Heart left ventricle (tissue), 16 donors: ENCODE measurements at regions not wholly inside any gene's neighbourhood (a gene's known extent, or its start where the extent isn't known, plus 50 kb on each side); places are given as distances from the start of the nearest gene placed in this dataset.

Experiments
- ATAC-seq, 4 donors: fragments of 200-7000 bp; cut with Tn5 transposase; one replicate each; pipeline ENCODE4 v1.9.1; 2020 to 2022; ENCODE audit warnings: moderate library complexity in 4 of 4, mild to moderate bottlenecking in 3 of 4, moderate number of reproducible peaks in 1 of 4
- DNase-seq, 5 donors: peaks; one replicate each; pipeline ENCODE4 v3.0.0-alpha.2; 2020
- H3K27ac ChIP-seq, 12 donors: fragments of 200-600 bp; sonication (generic) in 4 of 12; one replicate each; pipeline versions ENCODE4 v1.5.0 to v1.8.0; 2016 to 2022; ENCODE audit warnings: mild to moderate bottlenecking in 2 of 12
- H3K27me3 ChIP-seq, 9 donors: fragments of 200-600 bp; sonication (generic) in 2 of 9; one replicate each; pipeline versions ENCODE4 v1.5.1 to v1.8.0; 2016 to 2022; ENCODE audit warnings: mild to moderate bottlenecking in 3 of 9
- H3K36me3 ChIP-seq, 9 donors: fragments of 200-600 bp; sonication (generic) in 2 of 9; one replicate each; pipeline versions ENCODE4 v1.5.0 to v1.8.0; 2018 to 2022; ENCODE audit warnings: mild to moderate bottlenecking in 2 of 9
- H3K4me1 ChIP-seq, 12 donors: fragments of 200-600 bp; sonication (generic) in 4 of 12; one replicate each; pipeline versions ENCODE4 v1.5.0 to v1.8.0; 2016 to 2022; ENCODE audit warnings: mild to moderate bottlenecking in 3 of 12
- H3K4me3 ChIP-seq, 12 donors: fragments of 200-600 bp; sonication (generic) in 4 of 12; one replicate each; pipeline versions ENCODE4 v1.5.0 to v1.8.0; 2017 to 2022; ENCODE audit warnings: mild to moderate bottlenecking in 9 of 12, moderate library complexity in 4 of 12
- H3K9me3 ChIP-seq, 12 donors: fragments of 200-600 bp; sonication (generic) in 4 of 12; one replicate each; pipeline versions ENCODE4 v1.5.0 to v1.8.0; 2016 to 2022; ENCODE audit warnings: mild to moderate bottlenecking in 1 of 12
- CTCF ChIP-seq, 12 donors: fragments of 200-600 bp; sonication (generic) in 4 of 12; IDR thresholded peaks; one replicate each; pipeline versions ENCODE4 v1.5.0 to v1.8.0; 2018 to 2022; ENCODE audit warnings: antibody characterized with exemption in 12 of 12, mild to moderate bottlenecking in 5 of 12
- POLR2A ChIP-seq, 2 donors: fragments of 450-650 bp; IDR thresholded peaks; one replicate each; pipeline ENCODE4 v1.6.1; 2017; ENCODE audit warnings: antibody characterized with exemption in 2 of 2, mild to moderate bottlenecking in 2 of 2, moderate library complexity in 2 of 2
- whole genome bisulfite sequencing, 4 donors: extraction: QIAGEN DNeasy Blood & Tissue Kit in 2 of 4; methylation state at CpG; one replicate each; pipeline versions ENCODE4 v1.1.5 to v1.1.7; 2013 to 2018; 5-methylcytosine and 5-hydroxymethylcytosine counted together
- intact Hi-C, 10 donors: fragments of 100-400 bp; cut with DNase I; formaldehyde crosslinking; loops; one replicate each; pipeline versions ENCODE4 v1.11.1 to v1.14.2; 2022
- donor health status: ischemic (EF 13 %, LVEDD 7.1; RV severe dilation, severe dysfunction).
- donor health status: healthy with polysubstance abuse.
- donor health status: DM: no; HTN: yes; CAD: no.
- donor health status: DM: no; HTN: no; CAD: no.
- donor health status: ischemic (EF 25% LVEDD 6.9; RV normal size, moderate dysfunction).
- donor health status: ischemic (EF 25% LVEDD 5.7; RV mildly dilated, moderate dysfunction).
- donor health status: healthy.
- donor health status: DM: yes; HTN: yes; CAD: no.
- donor health status: ischemic (EF 35%, LVEDD 5.7; RV mildly dilated, moderate dysfunction).
- donor health status: nonischemic (EF 11% LVEDD 7.7; RV severe dilation, severe dysfunction).
- donor health status: DM: yes; HTN: yes; CAD: no.
- donor health status: PGD.
- donor health status: ischemic (EF 29% LVEDD 5.4; RV normal size, mild dysfunction).
- donor health status: nonischemic (EF 23%, LVEDD 6.1; RV moderate dilation, normal function).

GRCh38 chr3:106113747-106114146, 244.9 kb upstream of the CBLB start:
- Histone ChIP-seq H3K27me3 (no peaks in the 10 kb centered on the region), H3K4me3 (no peak overlapping the region), H3K27ac (no peak overlapping the region), H3K9me3 (no peaks in the 10 kb centered on the region), H3K4me1 (no peaks in the 10 kb centered on the region), H3K36me3 (no peaks in the 10 kb centered on the region)
- ATAC-seq (no peak), DNase-seq (no peak)
- TF ChIP-seq POLR2A (IDR thresholded peaks at IDR 0.05) (no peak), CTCF (IDR thresholded peaks at IDR 0.05) (no peak)
- intact Hi-C loops = no loop called here
- 66 to 83% (median 73%) methylated on average over 1 of the region's 1 CpG for WGBS, 4 donors

GRCh38 chr3:106114220-106114619, 245.4 kb upstream of the CBLB start:
- Histone ChIP-seq H3K4me1 (peaks cover 0 to under 1% (median 0%) of the 10 kb centered on the region in 12 donors), H3K9me3 (no peaks in the 10 kb centered on the region), H3K27ac (no peak overlapping the region), H3K27me3 (no peaks in the 10 kb centered on the region), H3K4me3 (no peak overlapping the region), H3K36me3 (no peaks in the 10 kb centered on the region)
- no peak for DNase-seq
- ATAC-seq = no peak
- intact Hi-C loops = no loop called here
- TF ChIP-seq POLR2A (IDR thresholded peaks at IDR 0.05) (no peak), CTCF (IDR thresholded peaks at IDR 0.05) (no peak)
- 79 to 87% (median 84%) methylated on average over 1 of the region's 1 CpG for WGBS, 4 donors

- TF ChIP-seq POLR2A (IDR thresholded peaks at IDR 0.05) = no peak
- no peak for TF ChIP-seq CTCF (IDR thresholded peaks at IDR 0.05)
- no peak for DNase-seq
- H3K27ac ChIP-seq = no peak overlapping the region
- no peak for ATAC-seq
- intact Hi-C loops = no loop called here
- no peaks in the 10 kb centered on the region for H3K27me3 ChIP-seq
- H3K4me3 ChIP-seq = no peak overlapping the region
- peaks cover 0 to 6% (median 0%) of the 10 kb centered on the region in 12 donors for H3K4me1 ChIP-seq
- H3K9me3 ChIP-seq = no peaks in the 10 kb centered on the region
- H3K36me3 ChIP-seq = no peaks in the 10 kb centered on the region
These were observed 246.0 kb upstream of the CBLB start for GRCh38 chr3:106114848-106115247.

- intact Hi-C loops = no loop called here
- Histone ChIP-seq H3K27me3 (no peaks in the 10 kb centered on the region), H3K4me1 (peaks cover 0 to 14% (median 0%) of the 10 kb centered on the region in 12 donors), H3K36me3 (no peaks in the 10 kb centered on the region), H3K27ac (no peak overlapping the region), H3K9me3 (no peaks in the 10 kb centered on the region), H3K4me3 (no peak overlapping the region)
- no peak for TF ChIP-seq POLR2A (IDR thresholded peaks at IDR 0.05)
- no peak for TF ChIP-seq CTCF (IDR thresholded peaks at IDR 0.05)
- ATAC-seq (no peak), DNase-seq (no peak)
- 92 to 97% (median 97%) methylated on average over 2 of the region's 2 CpGs for WGBS, 4 donors
These were observed 246.7 kb upstream of the CBLB start for GRCh38 chr3:106115557-106115956.
